Endothelial cell (in vitro differentiated cells): ENCODE measurements at regions not wholly inside any gene's neighbourhood (a gene's known extent, or its start where the extent isn't known, plus 50 kb on each side); places are given as distances from the start of the nearest gene placed in this dataset.
A peak's percentile ranks its signal among the peaks of the same experiment; 100 is the strongest.

Source experiments
- DNase-seq: peaks from one replicate; pipeline ENCODE4 v3.0.0; 2021; ENCODE audit warnings: low spot score
- H3K27ac Mint-ChIP-seq: one replicate; pipeline ENCODE4 v1.8.0; 2021; ENCODE audit warnings: mixed read lengths, inconsistent platforms; ENCODE audit not compliant: unreplicated experiment
- H3K27me3 Mint-ChIP-seq: one replicate; pipeline ENCODE4 v1.8.0; 2021; ENCODE audit warnings: mild to moderate bottlenecking, moderate library complexity, mixed read lengths, inconsistent platforms; ENCODE audit not compliant: unreplicated experiment
- H3K36me3 Mint-ChIP-seq: one replicate; pipeline ENCODE4 v1.8.0; 2021; ENCODE audit warnings: mild to moderate bottlenecking, low read depth, mixed read lengths, inconsistent platforms; ENCODE audit not compliant: unreplicated experiment
- H3K4me1 Mint-ChIP-seq: one replicate; pipeline ENCODE4 v1.8.0; 2021; ENCODE audit warnings: mild to moderate bottlenecking, mixed read lengths, inconsistent platforms; ENCODE audit not compliant: unreplicated experiment
- H3K4me3 Mint-ChIP-seq: one replicate; pipeline ENCODE4 v1.8.0; 2021; ENCODE audit warnings: mild to moderate bottlenecking, mixed read lengths, inconsistent platforms; ENCODE audit not compliant: unreplicated experiment
- H3K9me3 Mint-ChIP-seq: one replicate; pipeline ENCODE4 v1.8.0; 2021; ENCODE audit warnings: mixed read lengths, inconsistent platforms; ENCODE audit not compliant: unreplicated experiment
- TF ChIP-seq, protein P1 (sequence below): fragments of 200-600 bp; sonication (generic); IDR thresholded peaks from one replicate; pipeline ENCODE4 v1.5.0; 2021; ENCODE audit warnings: antibody characterized with exemption; ENCODE audit not compliant: unreplicated experiment

DNA sequence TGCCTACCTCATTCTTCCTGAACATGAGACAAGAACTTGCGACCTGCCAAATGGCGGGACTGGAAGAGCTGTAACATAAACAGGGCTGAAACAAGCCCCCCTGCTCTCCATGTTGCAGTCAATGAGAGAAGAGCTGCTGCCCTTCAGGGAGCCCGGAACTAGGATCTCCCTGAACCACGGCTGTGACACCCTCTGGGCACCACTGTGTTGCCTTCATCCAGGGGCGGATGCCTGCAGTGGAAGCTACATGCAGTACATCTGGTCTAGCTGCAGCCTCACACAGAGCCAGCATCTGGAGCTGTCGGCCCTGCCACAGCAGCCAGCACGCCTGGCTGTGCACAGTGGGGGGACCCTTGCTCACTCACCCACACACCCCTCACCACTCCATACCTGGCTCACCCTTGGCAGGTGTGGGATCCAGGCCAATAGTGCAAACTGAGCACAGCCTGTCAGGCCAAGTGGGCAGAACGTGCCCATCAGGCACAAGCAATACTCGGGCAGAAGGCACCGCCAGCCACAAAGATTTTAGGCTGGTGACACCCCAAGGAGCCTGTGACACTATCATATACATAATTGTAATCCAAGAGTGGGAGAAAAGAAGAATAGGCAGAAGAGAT, 451.3 kb downstream of the HTR1B start:
- Mint-ChIP-seq H3K27me3 (no peaks in the 10 kb centered on the region), H3K27ac (no peak overlapping the region), H3K36me3 (peaks cover 4% of the 10 kb centered on the region), H3K4me1 (no peaks in the 10 kb centered on the region), H3K9me3 (peaks cover 4% of the 10 kb centered on the region), H3K4me3 (no peak overlapping the region)
- TF ChIP-seq, protein P1, sequence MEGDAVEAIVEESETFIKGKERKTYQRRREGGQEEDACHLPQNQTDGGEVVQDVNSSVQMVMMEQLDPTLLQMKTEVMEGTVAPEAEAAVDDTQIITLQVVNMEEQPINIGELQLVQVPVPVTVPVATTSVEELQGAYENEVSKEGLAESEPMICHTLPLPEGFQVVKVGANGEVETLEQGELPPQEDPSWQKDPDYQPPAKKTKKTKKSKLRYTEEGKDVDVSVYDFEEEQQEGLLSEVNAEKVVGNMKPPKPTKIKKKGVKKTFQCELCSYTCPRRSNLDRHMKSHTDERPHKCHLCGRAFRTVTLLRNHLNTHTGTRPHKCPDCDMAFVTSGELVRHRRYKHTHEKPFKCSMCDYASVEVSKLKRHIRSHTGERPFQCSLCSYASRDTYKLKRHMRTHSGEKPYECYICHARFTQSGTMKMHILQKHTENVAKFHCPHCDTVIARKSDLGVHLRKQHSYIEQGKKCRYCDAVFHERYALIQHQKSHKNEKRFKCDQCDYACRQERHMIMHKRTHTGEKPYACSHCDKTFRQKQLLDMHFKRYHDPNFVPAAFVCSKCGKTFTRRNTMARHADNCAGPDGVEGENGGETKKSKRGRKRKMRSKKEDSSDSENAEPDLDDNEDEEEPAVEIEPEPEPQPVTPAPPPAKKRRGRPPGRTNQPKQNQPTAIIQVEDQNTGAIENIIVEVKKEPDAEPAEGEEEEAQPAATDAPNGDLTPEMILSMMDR = no peak
- no peak for DNase-seq

- TF ChIP-seq, protein P1 = no peak
- Mint-ChIP-seq H3K27me3 (no peaks in the 10 kb centered on the region), H3K4me1 (no peaks in the 10 kb centered on the region), H3K4me3 (peak overlapping the region; percentile 4), H3K9me3 (peaks cover 4% of the 10 kb centered on the region), H3K36me3 (peaks cover 4% of the 10 kb centered on the region), H3K27ac (no peak overlapping the region)
- no peak for DNase-seq
Measured at GRCh38 chr6:77010931-77011542, 452.3 kb downstream of the HTR1B start.

DNA sequence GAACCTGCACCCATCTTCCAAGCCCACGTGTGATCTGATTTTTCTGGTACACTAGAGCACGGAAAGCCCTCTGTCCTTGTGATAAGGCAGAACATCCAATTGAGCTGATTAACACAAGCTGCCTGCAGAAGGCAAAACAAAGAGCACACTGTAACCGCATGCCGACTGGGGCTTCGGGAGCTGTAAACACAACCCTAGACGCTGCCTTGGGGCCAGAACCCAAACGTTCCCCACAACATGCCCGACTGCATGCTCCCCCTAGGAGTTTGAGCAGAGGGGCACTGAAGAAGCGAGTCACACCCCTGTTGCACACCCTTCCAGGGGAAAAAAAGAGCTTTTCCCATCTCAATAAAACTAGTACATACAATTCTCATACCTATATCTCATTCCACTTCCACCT, 470.7 kb downstream of the HTR1B start:
- Mint-ChIP-seq H3K4me3 (no peak overlapping the region), H3K27me3 (peaks cover 1% of the 10 kb centered on the region), H3K27ac (no peak overlapping the region), H3K9me3 (no peaks in the 10 kb centered on the region), H3K4me1 (no peaks in the 10 kb centered on the region), H3K36me3 (peaks cover 12% of the 10 kb centered on the region)
- TF ChIP-seq, protein P1 = no peak
- DNase-seq = no peak

GRCh38 chr6:76984572-76984971, 478.7 kb downstream of the HTR1B start:
- Mint-ChIP-seq H3K36me3 (peaks cover 6% of the 10 kb centered on the region), H3K27ac (no peak overlapping the region), H3K27me3 (peaks cover 1% of the 10 kb centered on the region), H3K4me3 (no peak overlapping the region), H3K4me1 (no peaks in the 10 kb centered on the region), H3K9me3 (no peaks in the 10 kb centered on the region)
- TF ChIP-seq, protein P1 = no peak
- no peak for DNase-seq

DNA sequence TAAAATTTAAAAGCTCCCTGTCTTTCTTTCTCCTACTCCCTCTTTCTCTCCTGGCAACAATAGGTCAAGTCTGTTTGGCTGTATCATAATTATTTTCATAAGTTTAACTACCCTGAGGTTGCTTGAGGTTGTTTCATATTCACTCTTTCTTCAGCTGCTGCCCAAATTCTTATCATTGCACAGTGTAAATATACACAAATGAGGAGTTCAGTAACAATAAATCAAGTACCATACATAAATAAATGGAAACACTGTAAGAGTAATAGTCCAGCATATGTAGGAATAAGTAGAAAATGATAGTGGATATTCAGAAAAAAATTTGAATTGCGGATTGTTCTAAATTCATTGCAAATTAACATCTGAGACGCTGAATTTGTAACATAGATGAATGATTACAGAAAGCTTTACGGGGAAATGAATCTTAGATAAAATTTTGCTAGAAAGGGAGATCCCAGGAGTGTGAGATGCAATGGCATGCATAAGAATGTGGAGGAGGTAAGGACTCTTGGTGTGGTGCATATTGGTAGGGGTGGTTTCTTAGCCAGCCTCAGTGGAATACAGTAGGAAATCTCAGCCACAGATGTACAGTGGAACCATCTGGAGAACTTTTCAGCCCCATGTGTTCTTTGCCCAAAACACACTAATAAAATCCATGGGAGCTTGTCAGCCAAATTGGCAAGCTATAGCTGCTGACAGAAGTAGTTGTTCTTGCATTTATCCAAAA, 480.7 kb downstream of the HTR1B start:
- TF ChIP-seq, protein P1 = no peak
- H3K4me3 Mint-ChIP-seq = no peak overlapping the region
- H3K27ac Mint-ChIP-seq = no peak overlapping the region
- H3K9me3 Mint-ChIP-seq = no peaks in the 10 kb centered on the region
- no peak for DNase-seq
- H3K36me3 Mint-ChIP-seq = no peaks in the 10 kb centered on the region
- H3K4me1 Mint-ChIP-seq = no peaks in the 10 kb centered on the region
- no peaks in the 10 kb centered on the region for H3K27me3 Mint-ChIP-seq
